Aorta (tissue), 5 donors: ENCODE measurements at regions not wholly inside any gene's neighbourhood (a gene's known extent, or its start where the extent isn't known, plus 50 kb on each side); places are given as distances from the start of the nearest gene placed in this dataset.
"Not testable (repeated sequence)": the region's sequence is repeated elsewhere in the genome, so short reads cannot be mapped to it uniquely, and the experiment has no call there.

ENCODE experiments used
- ATAC-seq: fragments of 200-7000 bp; cut with Tn5 transposase; one replicate; pipeline ENCODE4 v1.9.1; 2022; ENCODE audit warnings: moderate library complexity; ENCODE audit not compliant: low FRiP score
- DNase-seq, 2 donors: peaks; one replicate each; pipeline ENCODE4 v3.0.0-alpha.2; 2020
- H3K27ac ChIP-seq, 2 donors: one replicate each; pipeline ENCODE4 v1.5.1; 2013; ENCODE audit warnings: low read length in 2 of 2, mild to moderate bottlenecking in 2 of 2, moderate library complexity in 2 of 2, control low read depth in 1 of 2, inconsistent platforms in 1 of 2, low read depth in 1 of 2
- H3K27me3 ChIP-seq, 2 donors: one replicate each; pipeline ENCODE4 v1.6.1; 2013; ENCODE audit warnings: control low read depth in 1 of 2, low read length in 1 of 2, mild to moderate bottlenecking in 1 of 2, moderate library complexity in 1 of 2; ENCODE audit not compliant: insufficient read depth in 2 of 2, control insufficient read depth in 1 of 2
- H3K36me3 ChIP-seq, 2 donors: one replicate each; pipeline ENCODE4 v1.6.1; 2013; ENCODE audit warnings: control low read depth in 1 of 2, low read length in 1 of 2, mild to moderate bottlenecking in 1 of 2; ENCODE audit not compliant: insufficient read depth in 2 of 2, control insufficient read depth in 1 of 2
- H3K4me1 ChIP-seq, 2 donors: one replicate each; pipeline ENCODE4 v1.6.1; 2013; ENCODE audit warnings: low read length in 2 of 2, control low read depth in 1 of 2, mild to moderate bottlenecking in 1 of 2, moderate library complexity in 1 of 2; ENCODE audit not compliant: insufficient read depth in 2 of 2, control insufficient read depth in 1 of 2
- H3K4me3 ChIP-seq, 2 donors: one replicate each; pipeline ENCODE4 v1.5.1; 2013; ENCODE audit warnings: low read length in 2 of 2, control low read depth in 1 of 2, mild to moderate bottlenecking in 1 of 2
- H3K9me3 ChIP-seq: one replicate; pipeline ENCODE4 v1.6.1; 2013; ENCODE audit warnings: mild to moderate bottlenecking, low read length; ENCODE audit not compliant: control insufficient read depth
- WGBS, 2 donors: extraction: QIAGEN DNeasy Blood & Tissue Kit; methylation state at CpG; one replicate each; pipeline ENCODE4 v1.1.7; 2013; 5-methylcytosine and 5-hydroxymethylcytosine counted together
- intact Hi-C, 2 donors: fragments of 100-400 bp; cut with DNase I; formaldehyde crosslinking; loops; one replicate each; pipeline versions ENCODE4 v1.14.2 to v1.15.0; 2022
- donor health status: healthy with polysubstance abuse.
- donor health status: Bipolar disorder and iron deficiency.
- donor health status: DM: no; HTN: no; CAD: no.
- donor health status: DM: no; HTN: no; CAD: no.
- donor health status: DM: yes; HTN: yes; CAD: no.

DNA sequence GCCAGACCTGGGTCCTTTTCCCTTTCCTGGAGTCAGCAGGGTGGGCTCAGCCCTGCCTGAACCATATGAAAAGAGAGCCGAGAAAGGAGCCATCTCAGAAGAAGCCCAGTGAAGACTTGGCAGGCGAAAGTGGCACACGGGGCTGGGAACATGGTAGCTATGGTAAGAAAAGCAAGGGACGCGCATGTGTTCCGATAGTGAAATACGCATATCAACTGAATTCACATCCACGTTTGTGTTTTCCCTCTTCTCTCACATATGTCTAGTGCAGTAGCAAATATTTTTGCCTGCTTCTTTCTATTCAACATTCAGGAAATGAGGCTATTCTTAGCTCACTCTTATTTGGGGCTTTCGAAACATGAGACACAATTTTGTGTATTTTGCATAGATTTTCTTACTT is 54.1 kb upstream of the PEG3 start:
- Histone ChIP-seq H3K9me3 (peaks cover 4% of the 10 kb centered on the region), H3K27me3 (no peaks in the 10 kb centered on the region), H3K4me3 (no peak overlapping the region), H3K4me1 (no peaks in the 10 kb centered on the region), H3K27ac (no peak overlapping the region), H3K36me3 (no peaks in the 10 kb centered on the region)
- DNase-seq: no peak
- no peak for ATAC-seq
- intact Hi-C loops: no loop called here
- WGBS, 2 donors: 50 to 57% methylated on average over 9 of the region's 9 CpGs

DNA sequence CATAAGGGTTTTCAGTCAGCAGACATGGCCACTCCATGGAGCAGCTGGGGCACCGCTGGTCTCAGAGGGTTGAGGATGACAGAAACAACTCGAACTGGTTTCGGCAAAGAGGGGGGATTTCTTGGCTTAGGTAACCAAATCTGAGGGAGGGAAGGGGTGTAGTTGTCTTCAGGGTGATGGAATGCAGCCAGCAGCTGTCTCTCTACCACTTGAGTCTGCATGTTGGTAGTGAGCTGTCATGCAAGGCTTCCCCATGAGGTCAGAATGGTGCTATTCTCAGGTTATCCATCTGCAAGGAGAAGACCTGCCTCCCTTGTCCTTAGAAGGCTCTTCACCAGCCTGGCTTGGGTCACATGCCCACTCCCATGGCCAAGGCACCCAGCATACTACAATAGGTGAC is 55.6 kb upstream of the PEG3 start:
- 88 to 89% methylated on average over 3 of the region's 3 CpGs for WGBS, 2 donors
- ATAC-seq (no peak), DNase-seq (no peak)
- Histone ChIP-seq H3K4me1 (no peaks in the 10 kb centered on the region), H3K4me3 (no peak overlapping the region), H3K27me3 (no peaks in the 10 kb centered on the region), H3K9me3 (peaks cover 4% of the 10 kb centered on the region), H3K36me3 (no peaks in the 10 kb centered on the region), H3K27ac (no peak overlapping the region)
- intact Hi-C loops: no loop called here

DNA sequence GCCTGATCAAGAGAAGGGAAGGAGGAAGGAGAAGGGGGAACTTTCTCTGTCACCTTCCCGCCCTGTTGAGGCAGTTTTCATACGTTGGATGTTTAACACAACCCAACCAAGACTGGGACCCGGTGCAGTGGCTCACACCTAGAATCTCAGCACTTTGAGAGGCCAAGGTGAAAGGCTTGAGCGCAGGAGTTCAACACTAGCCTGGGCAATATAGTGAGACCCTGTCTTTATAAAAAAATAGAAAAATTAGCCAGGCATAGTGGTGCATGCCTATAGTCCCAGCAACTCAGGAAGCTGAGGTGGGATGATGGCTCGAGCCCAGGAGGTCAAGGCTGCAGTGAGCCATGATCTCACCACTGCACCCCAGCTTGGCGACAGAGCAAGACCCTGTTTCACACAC is 59.4 kb upstream of the PEG3 start:
- Histone ChIP-seq H3K27ac (no peak overlapping the region), H3K9me3 (peaks cover 4% of the 10 kb centered on the region), H3K36me3 (no peaks in the 10 kb centered on the region), H3K4me3 (no peak overlapping the region), H3K4me1 (no peaks in the 10 kb centered on the region), H3K27me3 (no peaks in the 10 kb centered on the region)
- DNase-seq (no peak), ATAC-seq (no peak)
- 94% methylated on average over 6 of the region's 6 CpGs for WGBS, 2 donors
- intact Hi-C loops: no loop called here

DNA sequence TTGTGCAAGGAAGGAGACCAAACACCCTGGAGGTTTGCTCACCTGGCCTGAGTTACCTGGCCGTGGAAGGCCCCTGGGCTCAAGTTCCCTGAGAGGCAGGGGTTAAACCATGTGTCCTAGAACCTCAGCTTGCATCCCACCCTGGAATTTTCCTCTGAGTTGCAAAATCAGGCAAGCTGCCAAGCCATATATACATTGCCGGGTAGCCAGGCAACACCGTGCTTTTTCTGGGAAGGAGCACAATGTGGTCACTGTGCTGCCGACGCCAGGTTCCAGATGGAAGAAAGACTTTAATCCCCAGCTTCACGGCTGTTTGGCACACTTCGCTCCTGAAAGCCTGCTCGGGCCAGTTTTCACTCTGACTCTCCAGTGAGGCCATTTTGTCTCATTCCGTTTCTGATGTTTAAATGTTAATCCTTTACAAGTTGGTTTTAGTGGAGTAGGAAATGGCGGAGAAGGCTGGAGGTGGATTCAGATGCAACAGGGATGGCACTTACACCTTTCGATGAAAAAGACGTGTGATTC is 60.1 kb upstream of the PEG3 start:
- no peaks in the 10 kb centered on the region for H3K4me1 ChIP-seq
- H3K27me3 ChIP-seq: no peaks in the 10 kb centered on the region
- no peak overlapping the region for H3K4me3 ChIP-seq
- intact Hi-C loops: no loop called here
- H3K9me3 ChIP-seq: peaks cover 4% of the 10 kb centered on the region
- ATAC-seq: no peak
- no peak overlapping the region for H3K27ac ChIP-seq
- no peaks in the 10 kb centered on the region for H3K36me3 ChIP-seq
- WGBS, 2 donors: 28 to 31% methylated on average over 12 of the region's 12 CpGs
- DNase-seq: no peak

DNA sequence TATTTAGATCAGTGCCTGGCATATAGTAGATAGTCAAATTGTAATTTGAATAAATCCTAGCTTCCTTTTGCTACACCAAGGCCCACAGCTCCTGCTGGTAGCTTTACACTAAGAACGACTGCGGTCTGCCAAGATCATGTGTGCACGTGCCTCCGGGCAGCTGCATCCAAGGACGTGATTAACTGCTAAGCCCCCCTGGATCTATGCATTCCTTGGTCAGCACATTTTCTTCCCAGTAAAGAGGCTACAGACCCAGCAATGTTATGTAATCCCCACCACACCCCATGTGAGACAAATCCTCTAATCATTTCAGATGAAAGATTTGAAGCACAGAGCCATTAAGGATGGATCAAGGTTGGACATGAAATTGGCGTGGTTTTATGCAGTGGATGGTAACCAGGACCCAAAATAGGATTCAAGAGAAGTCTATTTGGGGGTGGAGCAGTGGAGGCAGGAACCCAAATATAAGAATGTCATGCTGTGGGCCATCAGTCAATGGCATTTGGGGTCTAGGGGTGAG is 65.2 kb upstream of the PEG3 start:
- 38 to 41% methylated on average over 6 of the region's 6 CpGs for WGBS, 2 donors
- no peaks in the 10 kb centered on the region for H3K27me3 ChIP-seq
- peaks cover 1% of the 10 kb centered on the region for H3K9me3 ChIP-seq
- ATAC-seq: no peak
- no peak overlapping the region for H3K27ac ChIP-seq
- H3K36me3 ChIP-seq: no peaks in the 10 kb centered on the region
- H3K4me1 ChIP-seq: no peaks in the 10 kb centered on the region
- no peak for DNase-seq
- intact Hi-C loops: no loop called here
- H3K4me3 ChIP-seq: no peak overlapping the region

DNA sequence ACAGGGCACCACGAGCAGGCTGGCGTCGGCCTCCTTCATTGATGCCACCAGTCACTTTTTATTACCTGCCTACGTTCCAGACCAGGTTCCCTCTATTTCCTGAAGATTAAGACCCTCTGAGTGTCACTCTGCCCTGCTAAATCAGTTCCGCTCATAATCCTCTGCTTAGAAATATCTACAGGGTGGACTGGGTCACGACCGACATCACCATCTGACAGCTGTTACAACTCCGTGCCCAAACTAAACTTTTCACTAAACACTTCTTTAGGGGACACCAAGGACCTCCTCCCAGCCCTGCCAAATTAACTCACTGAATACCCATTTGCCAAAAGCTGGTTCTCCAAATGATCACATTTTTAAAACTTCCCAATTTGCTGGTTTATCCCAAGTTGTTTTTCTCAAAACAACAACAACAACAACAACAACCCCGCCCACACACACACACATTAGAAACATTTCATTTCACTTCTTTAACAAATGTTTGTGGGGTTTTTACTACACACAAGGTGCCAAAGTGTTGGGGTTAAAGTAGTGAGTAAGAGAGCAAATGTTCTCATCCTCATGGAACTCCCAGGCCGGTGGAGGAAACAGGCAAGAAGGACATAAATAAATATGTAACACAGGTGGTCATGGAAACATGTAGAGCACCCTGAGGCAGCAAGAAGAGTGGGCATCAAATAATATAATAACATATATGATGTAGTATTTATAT is 72.0 kb upstream of the PEG3 start:
- intact Hi-C loops: no loop called here

DNA sequence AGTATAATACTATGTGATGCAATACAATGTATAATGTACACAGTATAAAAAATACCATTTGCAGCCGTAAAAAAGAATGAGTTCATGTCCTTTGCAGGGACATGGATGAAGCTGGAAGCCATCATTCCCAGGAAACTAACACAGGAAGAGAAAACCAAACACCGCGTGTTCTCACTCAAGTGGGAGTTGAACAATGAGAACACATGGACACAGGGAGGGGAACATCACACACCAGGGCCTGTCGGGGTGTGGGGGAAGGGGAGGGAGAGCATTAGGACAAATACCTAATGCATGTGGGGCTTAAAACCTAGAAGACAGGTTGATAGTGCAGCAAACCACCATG is 72.6 kb upstream of the PEG3 start:
- H3K27me3 ChIP-seq, H3K27ac ChIP-seq, H3K4me3 ChIP-seq, ATAC-seq, DNase-seq, H3K4me1 ChIP-seq, intact Hi-C loops, H3K36me3 ChIP-seq, H3K9me3 ChIP-seq: not testable (repeated sequence)
- WGBS, 2 donors: 43 to 52% methylated on average over 4 of the region's 4 CpGs

More for the DNA sequence above, 72.0 kb upstream of the PEG3 start:
- DNase-seq (no peak), ATAC-seq (no peak)
- Histone ChIP-seq H3K4me1 (no peaks in the 10 kb centered on the region), H3K27me3 (no peaks in the 10 kb centered on the region), H3K4me3 (no peak overlapping the region), H3K27ac (no peak overlapping the region), H3K36me3 (no peaks in the 10 kb centered on the region), H3K9me3 (peaks cover 5% of the 10 kb centered on the region)
- 71 to 74% methylated on average over 10 of the region's 10 CpGs for WGBS, 2 donors

DNA sequence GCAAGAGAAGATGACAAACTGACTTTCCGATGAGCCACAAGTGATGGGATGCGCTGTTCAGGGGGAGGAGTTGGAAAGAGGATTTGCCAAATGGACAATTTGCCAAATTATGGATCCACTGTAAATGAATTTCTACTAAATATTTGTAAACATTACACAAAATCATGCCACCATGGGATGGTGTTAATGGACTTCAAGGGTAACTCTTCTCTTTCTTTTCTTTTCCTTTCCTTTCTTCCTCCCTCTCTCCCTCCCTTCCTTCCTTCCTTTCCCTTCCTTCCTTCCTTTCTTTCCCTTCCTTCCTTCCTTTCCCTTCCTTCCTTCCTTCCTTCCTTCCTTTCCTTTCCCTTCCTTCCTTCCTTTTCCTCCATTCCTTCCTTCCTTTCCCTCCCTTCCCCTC is 76.0 kb upstream of the PEG3 start:
- Histone ChIP-seq H3K9me3 (peaks cover 5% of the 10 kb centered on the region), H3K27ac (no peak overlapping the region), H3K4me1 (no peaks in the 10 kb centered on the region), H3K36me3 (no peaks in the 10 kb centered on the region), H3K4me3 (no peak overlapping the region), H3K27me3 (no peaks in the 10 kb centered on the region)
- intact Hi-C loops: no loop called here
- WGBS, 2 donors: 98 to 100% methylated on average over 2 of the region's 2 CpGs
- no peak for ATAC-seq
- DNase-seq: no peak

DNA sequence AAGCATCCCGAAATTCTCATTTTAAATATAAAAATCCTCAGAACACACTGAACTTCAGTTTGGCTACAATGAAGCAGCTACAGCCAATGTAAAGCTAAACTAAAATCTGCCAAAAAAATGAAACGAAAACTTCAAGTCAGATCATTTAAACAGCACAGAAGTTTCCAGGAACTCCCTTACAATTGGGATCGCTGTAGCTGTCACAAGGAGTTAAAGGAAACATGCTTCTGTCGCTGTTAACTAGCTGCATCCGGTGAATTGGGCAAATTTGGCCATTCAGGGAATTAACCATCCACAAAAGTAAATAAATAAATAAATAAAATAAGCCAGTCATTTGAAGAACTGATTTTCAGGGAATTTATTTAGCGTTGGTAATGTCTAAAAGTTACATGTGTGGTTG is 77.0 kb upstream of the PEG3 start:
- Histone ChIP-seq H3K4me1 (no peaks in the 10 kb centered on the region), H3K36me3 (no peaks in the 10 kb centered on the region), H3K4me3 (no peak overlapping the region), H3K27ac (no peak overlapping the region), H3K9me3 (peaks cover 7% of the 10 kb centered on the region), H3K27me3 (no peaks in the 10 kb centered on the region)
- WGBS, 2 donors: 8% methylated on average over 6 of the region's 6 CpGs
- DNase-seq (no peak), ATAC-seq (no peak)
- intact Hi-C loops: no loop called here
